ENCODE measurements at regions not wholly inside any gene's neighbourhood (a gene's known extent, or its start where the extent isn't known, plus 50 kb on each side); places are given as distances from the start of the nearest gene placed in this dataset.

GRCh38 chr13:99902657-99903056 is 68.9 kb downstream of the ZIC5 start:
- no peaks in the 10 kb centered on the region for H3K4me1 ChIP-seq (ENCODE audit: control insufficient read depth, extremely low read depth, insufficient read depth, low read length)
- DNase-seq (ENCODE audit: low read depth, low spot score): no peak
- H3K27me3 ChIP-seq (ENCODE audit: control insufficient read depth, extremely low read depth, insufficient read depth, low read length): peaks cover 4% of the 10 kb centered on the region
- H3K4me3 ChIP-seq (ENCODE audit: control insufficient read depth in 2 of 3, extremely low read depth in 1 of 3, insufficient read depth in 2 of 3, low read depth in 1 of 3, low read length in 3 of 3): no peak overlapping the region
- no peak overlapping the region for H3K9ac ChIP-seq (ENCODE audit: control insufficient read depth, extremely low read depth, insufficient read depth, low read length)
- H3K9me3 ChIP-seq (ENCODE audit: control insufficient read depth, low read depth, low read length): no peaks in the 10 kb centered on the region
- H3K9me1 ChIP-seq (ENCODE audit: control insufficient read depth, extremely low read depth, insufficient read depth, low read length): no peaks in the 10 kb centered on the region
- H2AFZ ChIP-seq (ENCODE audit: control insufficient read depth, low read length): no peak overlapping the region
- FAIRE-seq: no peak
- no peaks in the 10 kb centered on the region for H3K36me3 ChIP-seq (ENCODE audit: control insufficient read depth in 2 of 2, extremely low read depth in 1 of 2, insufficient read depth in 2 of 2, low read length in 2 of 2)
- TF ChIP-seq CTCF (optimal IDR thresholded peaks at IDR 0.05 in 1 of 3, IDR thresholded peaks at IDR 0.05 in 1 of 3, conservative IDR thresholded peaks at IDR 0.05 in 1 of 3; ENCODE audit: extremely low read depth in 1 of 3, insufficient read depth in 2 of 3, low read length in 3 of 3): no peak
- TF ChIP-seq EZH2 (IDR thresholded peaks at IDR 0.05; ENCODE audit: low read length): no peak
- no peaks in the 10 kb centered on the region for H4K20me1 ChIP-seq (ENCODE audit: control insufficient read depth, extremely low read depth, insufficient read depth, low read length)
- H3K27ac ChIP-seq (ENCODE audit: control insufficient read depth, insufficient read depth, low read length): no peak overlapping the region
- H3K79me2 ChIP-seq (ENCODE audit: control insufficient read depth, insufficient read depth, low read length): no peaks in the 10 kb centered on the region
- dilution Hi-C loops (cut with MboI; ENCODE audit: extremely low pct_ligation_motif_present, low sequenced_read_pairs): no loop called here
- H3K4me2 ChIP-seq (ENCODE audit: control insufficient read depth, extremely low read depth, insufficient read depth, low read depth, low read length): no peak overlapping the region

- dilution Hi-C loops (cut with MboI; ENCODE audit: extremely low pct_ligation_motif_present, low sequenced_read_pairs): no loop called here
- no peak for DNase-seq (ENCODE audit: low read depth, low spot score)
- no peaks in the 10 kb centered on the region for H4K20me1 ChIP-seq (ENCODE audit: control insufficient read depth, extremely low read depth, insufficient read depth, low read length)
- no peaks in the 10 kb centered on the region for H3K79me2 ChIP-seq (ENCODE audit: control insufficient read depth, insufficient read depth, low read length)
- no peak overlapping the region for H3K27ac ChIP-seq (ENCODE audit: control insufficient read depth, insufficient read depth, low read length)
- no peaks in the 10 kb centered on the region for H3K36me3 ChIP-seq (ENCODE audit: control insufficient read depth in 2 of 2, extremely low read depth in 1 of 2, insufficient read depth in 2 of 2, low read length in 2 of 2)
- no peaks in the 10 kb centered on the region for H3K4me1 ChIP-seq (ENCODE audit: control insufficient read depth, extremely low read depth, insufficient read depth, low read length)
- TF ChIP-seq EZH2 (IDR thresholded peaks at IDR 0.05; ENCODE audit: low read length) (no peak), CTCF (optimal IDR thresholded peaks at IDR 0.05 in 1 of 3, IDR thresholded peaks at IDR 0.05 in 1 of 3, conservative IDR thresholded peaks at IDR 0.05 in 1 of 3; ENCODE audit: extremely low read depth in 1 of 3, insufficient read depth in 2 of 3, low read length in 3 of 3) (no peak)
- H3K27me3 ChIP-seq (ENCODE audit: control insufficient read depth, extremely low read depth, insufficient read depth, low read length): peaks cover 18% of the 10 kb centered on the region
- H3K9me3 ChIP-seq (ENCODE audit: control insufficient read depth, low read depth, low read length): no peaks in the 10 kb centered on the region
- no peak overlapping the region for H3K4me3 ChIP-seq (ENCODE audit: control insufficient read depth in 2 of 3, extremely low read depth in 1 of 3, insufficient read depth in 2 of 3, low read depth in 1 of 3, low read length in 3 of 3)
- no peaks in the 10 kb centered on the region for H3K9me1 ChIP-seq (ENCODE audit: control insufficient read depth, extremely low read depth, insufficient read depth, low read length)
- H3K4me2 ChIP-seq (ENCODE audit: control insufficient read depth, extremely low read depth, insufficient read depth, low read depth, low read length): no peak overlapping the region
- no peak overlapping the region for H3K9ac ChIP-seq (ENCODE audit: control insufficient read depth, extremely low read depth, insufficient read depth, low read length)
- no peak overlapping the region for H2AFZ ChIP-seq (ENCODE audit: control insufficient read depth, low read length)
- FAIRE-seq: no peak
Observed at GRCh38 chr13:99900960-99901359, 70.6 kb downstream of the ZIC5 start.
